ENCODE measurements at regions not wholly inside any gene's neighbourhood (a gene's known extent, or its start where the extent isn't known, plus 50 kb on each side); places are given as distances from the start of the nearest gene placed in this dataset.

DNA sequence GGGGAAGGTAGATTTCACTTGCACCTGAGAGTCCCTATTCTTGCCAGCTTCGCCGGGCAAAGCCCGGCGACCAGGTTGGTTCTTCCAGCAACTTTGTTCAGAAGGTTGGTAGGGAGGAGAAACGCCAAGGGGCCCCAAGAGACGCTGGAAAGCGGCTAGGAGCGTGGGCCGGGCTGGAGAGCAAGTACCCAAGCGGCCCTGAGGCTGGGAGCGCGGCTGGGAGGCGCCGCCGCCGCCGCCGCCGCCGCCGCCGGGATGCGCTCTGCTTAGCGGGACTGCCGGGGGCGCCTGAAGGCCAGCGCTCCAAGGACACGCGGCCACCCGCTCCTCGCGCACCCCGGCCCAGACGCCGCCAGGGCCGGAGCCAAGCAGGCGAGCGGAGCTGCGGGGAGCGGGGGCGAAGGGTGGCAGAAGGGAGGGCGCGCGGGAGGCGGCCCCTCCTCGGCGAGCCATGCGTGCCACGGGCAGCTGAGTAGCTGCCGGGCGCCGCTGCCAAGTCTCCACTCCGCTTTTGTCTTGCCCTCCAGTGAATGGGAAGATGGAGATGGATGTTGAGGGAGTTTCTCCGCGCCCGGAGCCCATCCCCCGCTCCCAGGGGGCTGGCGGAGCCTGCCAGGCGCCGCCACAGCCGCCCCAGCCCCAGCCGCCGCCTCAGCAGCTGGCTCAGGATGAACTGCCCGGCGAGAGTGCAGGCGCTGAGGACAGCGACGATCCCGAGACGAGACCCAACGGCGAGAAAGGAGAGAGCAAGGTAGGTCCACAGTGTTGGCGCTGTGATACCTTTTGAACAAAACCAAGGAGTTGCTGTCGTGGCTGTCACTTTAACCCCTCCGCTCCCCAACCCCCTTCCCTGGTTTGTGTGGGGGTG, 227.4 kb upstream of the AZI2 start:
- no peaks in the 10 kb centered on the region for H4K20me1 ChIP-seq (ENCODE audit: insufficient read depth, low read length)
- H3K36me3 ChIP-seq (ENCODE audit: insufficient read depth, low read length), result no peaks in the 10 kb centered on the region
- H3K9me2 ChIP-seq (ENCODE audit: low read depth, low read length), result no peaks in the 10 kb centered on the region
- no peak overlapping the region for H3K4me3 ChIP-seq (ENCODE audit: low read depth, low read length, poor library complexity, severe bottlenecking)
- no peaks in the 10 kb centered on the region for H3F3A ChIP-seq (ENCODE audit: insufficient read depth, low read length)
- TF ChIP-seq CTCF (IDR thresholded peaks at IDR 0.05; ENCODE audit: low read length), result no peak
- no peak for TF ChIP-seq EZH2 (IDR thresholded peaks at IDR 0.05; ENCODE audit: borderline replicate concordance, low read length)
- no peaks in the 10 kb centered on the region for H3K4me1 ChIP-seq (ENCODE audit: insufficient read depth, low read length, severe bottlenecking)
- no peak overlapping the region for H3K27ac ChIP-seq (ENCODE audit: low read depth, low read length, poor library complexity, severe bottlenecking)
- no peaks in the 10 kb centered on the region for H3K79me2 ChIP-seq (ENCODE audit: insufficient read depth, low read length)
- H2AFZ ChIP-seq (ENCODE audit: low read length), result no peak overlapping the region
- H3K27me3 ChIP-seq (ENCODE audit: insufficient read depth, low read length), result no peaks in the 10 kb centered on the region
- H3K9ac ChIP-seq (ENCODE audit: low read length), result no peak overlapping the region
- no peak overlapping the region for H3K4me2 ChIP-seq (ENCODE audit: low read length)
- no peaks in the 10 kb centered on the region for H3K9me3 ChIP-seq (ENCODE audit: low read length)

- H4K20me1 ChIP-seq (ENCODE audit: insufficient read depth, low read length), result no peaks in the 10 kb centered on the region
- no peak overlapping the region for H3K9ac ChIP-seq (ENCODE audit: low read length)
- no peak overlapping the region for H2AFZ ChIP-seq (ENCODE audit: low read length)
- no peaks in the 10 kb centered on the region for H3K4me1 ChIP-seq (ENCODE audit: insufficient read depth, low read length, severe bottlenecking)
- H3K27me3 ChIP-seq (ENCODE audit: insufficient read depth, low read length), result no peaks in the 10 kb centered on the region
- H3K79me2 ChIP-seq (ENCODE audit: insufficient read depth, low read length), result no peaks in the 10 kb centered on the region
- no peaks in the 10 kb centered on the region for H3K9me3 ChIP-seq (ENCODE audit: low read length)
- TF ChIP-seq EZH2 (IDR thresholded peaks at IDR 0.05; ENCODE audit: borderline replicate concordance, low read length) (no peak), CTCF (IDR thresholded peaks at IDR 0.05; ENCODE audit: low read length) (no peak)
- H3K36me3 ChIP-seq (ENCODE audit: insufficient read depth, low read length), result no peaks in the 10 kb centered on the region
- no peak overlapping the region for H3K27ac ChIP-seq (ENCODE audit: low read depth, low read length, poor library complexity, severe bottlenecking)
- no peak overlapping the region for H3K4me3 ChIP-seq (ENCODE audit: low read depth, low read length, poor library complexity, severe bottlenecking)
- no peaks in the 10 kb centered on the region for H3F3A ChIP-seq (ENCODE audit: insufficient read depth, low read length)
- H3K9me2 ChIP-seq (ENCODE audit: low read depth, low read length), result no peaks in the 10 kb centered on the region
- H3K4me2 ChIP-seq (ENCODE audit: low read length), result no peak overlapping the region
These were observed 228.1 kb upstream of the AZI2 start for GRCh38 chr3:28576614-28577200.

GRCh38 chr3:28577941-28578500, 229.4 kb upstream of the AZI2 start:
- no peak for TF ChIP-seq CTCF (IDR thresholded peaks at IDR 0.05; ENCODE audit: low read length)
- no peak for TF ChIP-seq EZH2 (IDR thresholded peaks at IDR 0.05; ENCODE audit: borderline replicate concordance, low read length)
- no peaks in the 10 kb centered on the region for H3F3A ChIP-seq (ENCODE audit: insufficient read depth, low read length)
- no peaks in the 10 kb centered on the region for H3K79me2 ChIP-seq (ENCODE audit: insufficient read depth, low read length)
- no peaks in the 10 kb centered on the region for H3K27me3 ChIP-seq (ENCODE audit: insufficient read depth, low read length)
- no peak overlapping the region for H3K27ac ChIP-seq (ENCODE audit: low read depth, low read length, poor library complexity, severe bottlenecking)
- H3K4me3 ChIP-seq (ENCODE audit: low read depth, low read length, poor library complexity, severe bottlenecking), result no peak overlapping the region
- no peaks in the 10 kb centered on the region for H3K36me3 ChIP-seq (ENCODE audit: insufficient read depth, low read length)
- H3K9ac ChIP-seq (ENCODE audit: low read length), result no peak overlapping the region
- no peaks in the 10 kb centered on the region for H3K9me2 ChIP-seq (ENCODE audit: low read depth, low read length)
- no peaks in the 10 kb centered on the region for H3K4me1 ChIP-seq (ENCODE audit: insufficient read depth, low read length, severe bottlenecking)
- no peak overlapping the region for H3K4me2 ChIP-seq (ENCODE audit: low read length)
- H4K20me1 ChIP-seq (ENCODE audit: insufficient read depth, low read length), result no peaks in the 10 kb centered on the region
- no peak overlapping the region for H2AFZ ChIP-seq (ENCODE audit: low read length)
- H3K9me3 ChIP-seq (ENCODE audit: low read length), result no peaks in the 10 kb centered on the region
